ENCODE measurements at regions not wholly inside any gene's neighbourhood (a gene's known extent, or its start where the extent isn't known, plus 50 kb on each side); places are given as distances from the start of the nearest gene placed in this dataset.

GRCh38 chr7:46613116-46613515, 692.0 kb upstream of the IGFBP3 start:
- TF ChIP-seq CTCF (IDR thresholded peaks at IDR 0.05; ENCODE audit: low read depth, low read length) (no peak), POLR2A (IDR thresholded peaks at IDR 0.05; ENCODE audit: extremely low read depth, insufficient read length) (no peak)
